NCI-H460 (cell line): ENCODE measurements at regions not wholly inside any gene's neighbourhood (a gene's known extent, or its start where the extent isn't known, plus 50 kb on each side); places are given as distances from the start of the nearest gene placed in this dataset.

ENCODE experiments used
- DNase-seq: peaks from one replicate; pipeline ENCODE4 v3.0.0-alpha.2; 2016; ENCODE audit warnings: low read depth; ENCODE audit errors: extremely low read depth

DNA sequence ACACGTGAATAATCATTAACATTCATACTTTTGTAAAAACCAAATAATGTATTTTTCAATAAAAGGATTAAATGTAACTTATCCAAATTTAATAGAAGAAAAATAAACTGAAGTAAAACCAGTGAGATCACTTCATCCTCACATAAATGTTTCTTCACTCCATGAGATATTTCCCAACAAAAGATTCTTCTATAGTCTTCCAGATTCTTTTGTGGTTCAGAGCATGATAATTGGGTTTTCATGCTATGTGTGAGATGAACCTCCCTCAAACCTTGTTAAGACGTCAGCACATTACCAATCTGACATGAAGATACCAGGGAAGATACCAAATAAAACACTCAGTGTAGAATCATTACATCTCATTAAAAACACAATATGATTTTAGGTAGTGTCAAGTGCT, 62.9 kb upstream of the OXGR1 start:
- DNase-seq, result no peak

- DNase-seq, result no peak
Observed at GRCh38 chr13:97058391-97058790, 64.1 kb upstream of the OXGR1 start.

GRCh38 chr13:97058926-97059325, 64.7 kb upstream of the OXGR1 start:
- DNase-seq, result no peak

GRCh38 chr13:97067017-97067895, 73.0 kb upstream of the OXGR1 start:
- no peak for DNase-seq

- no peak for DNase-seq
Observed at GRCh38 chr13:97068151-97068550, 73.9 kb upstream of the OXGR1 start.

GRCh38 chr13:97069050-97069815, 75.0 kb upstream of the OXGR1 start:
- no peak for DNase-seq

- no peak for DNase-seq
Observed at GRCh38 chr13:97072297-97072696, 78.0 kb upstream of the OXGR1 start.

GRCh38 chr13:97074618-97075017, 80.3 kb upstream of the OXGR1 start:
- DNase-seq, result no peak

- no peak for DNase-seq
Observed at GRCh38 chr13:97076898-97077297, 82.6 kb upstream of the OXGR1 start.

DNA sequence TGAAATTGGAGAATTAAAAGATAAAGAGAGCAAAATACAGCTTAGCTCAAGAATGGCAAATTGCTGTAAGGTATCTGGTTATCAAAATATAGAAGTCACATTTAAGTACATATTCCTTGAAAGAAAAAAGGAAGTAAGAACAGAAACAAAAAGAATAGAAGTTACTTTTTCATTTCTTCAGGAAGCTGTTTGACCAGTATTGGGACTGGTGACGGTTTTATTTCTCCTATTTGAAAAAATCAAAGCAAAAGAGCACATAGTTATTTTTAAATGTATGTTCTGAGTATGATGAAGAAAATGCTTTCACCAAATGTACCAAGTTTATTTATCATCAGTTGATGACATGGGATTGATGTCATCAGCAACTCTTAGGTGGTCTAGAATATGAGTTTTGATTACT, 83.1 kb upstream of the OXGR1 start:
- no peak for DNase-seq

DNA sequence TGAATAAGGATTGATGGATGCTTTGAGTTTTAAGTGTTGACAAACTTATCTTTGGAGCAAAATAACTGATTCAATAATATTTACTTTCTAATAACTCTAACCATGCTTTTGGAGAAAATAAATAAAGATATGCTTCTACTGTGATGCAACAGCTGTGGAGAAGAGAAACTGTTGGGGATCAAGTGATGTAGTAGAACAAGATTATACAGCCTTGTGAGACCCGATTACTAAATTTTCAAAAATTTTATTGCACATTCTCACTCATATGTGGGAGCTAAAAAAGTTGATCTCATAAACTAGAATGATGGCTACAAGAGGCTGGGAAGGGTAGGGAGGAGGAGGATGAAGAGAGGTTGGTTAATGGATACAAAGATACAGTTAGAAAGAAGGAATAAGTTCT, 85.5 kb upstream of the OXGR1 start:
- no peak for DNase-seq

DNA sequence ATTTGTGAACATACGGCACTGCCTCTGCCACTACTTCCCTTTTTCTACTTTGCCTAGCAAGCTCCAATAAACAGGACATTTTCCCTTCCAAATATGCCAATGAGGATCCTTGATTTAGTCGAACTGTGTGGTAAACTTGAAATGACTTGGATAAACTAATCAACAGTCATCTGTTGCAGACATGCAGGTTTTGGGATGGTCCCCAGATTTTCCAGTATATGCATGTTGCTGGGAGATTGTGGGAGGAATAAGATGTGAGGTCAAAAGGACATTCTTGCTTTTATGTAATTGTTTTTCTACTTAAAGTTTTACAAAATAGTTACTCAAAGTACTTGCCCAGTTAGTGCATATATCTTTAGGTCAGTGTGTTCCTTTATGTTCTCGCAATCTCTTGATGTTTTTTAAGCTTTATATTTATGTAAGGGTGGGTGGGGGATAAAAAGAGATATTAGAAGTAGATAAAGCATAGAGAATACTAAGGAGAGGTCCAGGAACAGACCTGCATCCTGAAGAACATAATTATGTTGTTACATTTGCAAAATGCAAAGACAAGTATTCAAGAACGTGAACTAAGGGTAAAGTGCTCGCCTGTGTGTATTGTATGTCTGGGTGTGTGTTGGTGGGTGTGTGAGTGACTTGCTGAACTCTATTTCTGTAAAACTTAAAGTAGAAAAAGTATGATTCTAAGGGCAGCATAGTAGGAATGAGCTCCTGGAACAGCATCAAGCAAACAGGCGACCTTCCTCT, 88.4 kb upstream of the OXGR1 start:
- DNase-seq, result no peak

GRCh38 chr13:97091196-97091595, 96.9 kb upstream of the OXGR1 start:
- DNase-seq, result no peak

DNA sequence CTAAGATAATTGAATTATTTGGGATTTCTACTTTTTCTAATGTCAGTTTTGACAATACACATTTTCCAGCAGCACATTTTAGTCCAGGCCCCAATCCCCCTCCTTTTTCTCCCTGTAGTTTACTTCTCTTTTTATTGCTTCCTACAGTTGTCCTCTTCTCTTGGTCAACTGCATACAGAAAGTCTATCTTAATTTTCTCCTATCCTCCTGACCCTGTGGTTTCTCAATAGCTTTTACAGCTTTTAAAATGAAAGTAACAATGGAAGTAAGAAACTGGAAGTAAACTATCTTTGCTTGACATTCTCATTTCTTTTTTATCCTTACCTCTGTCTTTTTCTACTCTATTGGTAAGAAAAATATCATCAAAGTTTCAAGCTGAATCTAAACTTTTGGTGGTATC, 106.5 kb upstream of the OXGR1 start:
- DNase-seq, result no peak

- DNase-seq, result no peak
Observed at GRCh38 chr13:97101912-97102708, 107.8 kb upstream of the OXGR1 start.

DNA sequence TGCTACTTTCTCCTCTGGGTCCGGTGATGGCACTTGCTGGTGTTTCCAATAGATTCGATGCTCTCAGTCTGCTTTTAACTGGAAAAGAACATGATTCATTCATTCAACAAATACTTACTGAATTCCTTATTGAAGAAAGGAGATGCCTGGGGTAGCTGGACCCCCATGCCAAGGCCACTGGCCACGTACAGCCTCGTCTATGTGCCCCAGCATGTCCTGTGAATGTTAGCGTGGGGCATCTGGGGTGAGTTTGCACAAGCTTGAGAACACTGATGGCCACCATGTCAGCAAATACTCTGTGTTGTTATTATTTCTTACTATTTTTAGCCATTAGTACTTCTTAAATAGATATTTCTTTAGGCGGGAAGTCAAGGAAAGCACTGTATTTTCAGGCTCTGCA, 112.0 kb upstream of the OXGR1 start:
- no peak for DNase-seq

DNA sequence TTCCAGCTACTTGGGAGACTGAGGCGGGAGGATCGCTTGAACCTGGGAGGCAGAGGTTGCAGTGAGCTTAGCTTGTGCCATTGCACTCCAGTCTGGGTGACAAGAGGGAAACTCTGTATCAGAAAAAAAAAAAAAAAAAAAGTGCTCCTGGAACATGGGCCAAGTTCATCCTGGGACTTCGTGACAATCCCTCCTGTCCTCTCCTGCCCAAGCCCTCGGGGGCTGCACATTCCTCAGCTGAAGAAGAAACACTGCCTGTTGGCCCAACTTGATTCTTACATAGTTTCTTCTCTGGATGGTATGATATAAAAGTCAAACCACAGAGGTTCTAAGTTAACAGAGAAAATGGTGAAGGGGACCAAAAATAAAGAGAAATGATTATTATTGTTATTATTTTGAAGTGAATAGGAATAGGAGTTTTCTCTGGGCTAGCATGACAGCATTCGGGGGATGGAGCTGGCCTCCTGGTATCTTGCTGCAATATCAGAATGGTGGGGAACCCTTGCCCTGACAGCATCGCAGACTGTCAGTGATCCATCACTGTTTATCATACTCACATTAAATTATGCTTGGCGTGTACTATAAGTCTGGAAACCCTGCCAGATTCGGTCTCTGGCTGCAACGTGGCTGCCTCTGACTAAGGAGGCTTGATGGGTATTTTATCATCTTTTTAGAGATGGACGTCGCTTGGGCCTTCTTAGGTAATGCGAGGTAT, 113.7 kb upstream of the OXGR1 start:
- no peak for DNase-seq

DNA sequence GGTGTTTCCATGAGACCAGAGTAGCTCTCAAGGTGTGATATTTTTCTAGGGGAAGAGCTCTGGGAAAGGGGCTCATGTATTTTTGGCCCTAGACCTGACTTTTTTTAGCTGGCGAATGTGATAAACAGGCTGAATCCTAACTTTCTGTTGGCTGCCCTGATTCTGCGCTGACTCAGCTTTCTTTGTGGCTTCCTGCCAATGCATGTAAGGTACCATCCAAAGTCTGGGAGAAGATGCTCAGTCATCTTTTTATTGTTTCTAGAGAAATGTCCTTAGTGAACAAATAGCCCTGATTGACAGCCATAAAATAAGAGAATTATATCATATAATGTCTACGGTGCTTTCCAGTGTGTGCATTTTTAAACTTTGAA, 113.6 kb upstream of the MBNL2 start:
- no peak for DNase-seq

DNA sequence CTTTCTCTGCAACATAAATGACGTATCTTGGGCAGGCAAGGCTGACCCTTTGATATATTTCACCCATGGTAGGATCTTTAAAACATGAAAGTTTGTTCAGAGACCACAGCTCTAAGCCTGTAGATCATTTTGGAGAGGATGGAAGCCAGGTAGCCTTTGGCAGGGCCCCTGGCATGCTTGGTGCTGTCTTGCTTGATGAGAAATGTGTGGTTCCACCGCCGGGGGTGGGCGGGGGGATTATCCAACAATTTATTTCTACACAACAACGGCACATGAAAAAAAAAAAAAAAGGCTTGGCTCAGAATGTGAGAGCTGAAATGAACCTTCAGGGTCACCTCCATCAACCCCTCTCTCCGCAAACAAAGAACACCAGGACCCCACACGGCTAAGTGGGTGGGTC, 112.9 kb upstream of the MBNL2 start:
- DNase-seq, result no peak
